ENCODE measurements at regions not wholly inside any gene's neighbourhood (a gene's known extent, or its start where the extent isn't known, plus 50 kb on each side); places are given as distances from the start of the nearest gene placed in this dataset.

- H3K36me3 Mint-ChIP-seq (ENCODE audit: low read depth, unreplicated experiment) = no peaks in the 10 kb centered on the region
- DNase-seq (ENCODE audit: low read depth) (no peak), FAIRE-seq (no peak)
- peaks cover 19% of the 10 kb centered on the region for H3K4me1 Mint-ChIP-seq (ENCODE audit: low read depth, unreplicated experiment)
- H3K9me3 Mint-ChIP-seq (ENCODE audit: unreplicated experiment) = no peaks in the 10 kb centered on the region
- H3K27ac Mint-ChIP-seq (ENCODE audit: unreplicated experiment) = no peak overlapping the region
- no peaks in the 10 kb centered on the region for H3K36me3 ChIP-seq (ENCODE audit: insufficient read depth, low read length)
- no peak overlapping the region for H2AFZ ChIP-seq (ENCODE audit: low read depth, low read length)
- no peaks in the 10 kb centered on the region for H4K20me1 ChIP-seq (ENCODE audit: insufficient read depth, low read length)
- H3K27ac ChIP-seq (ENCODE audit: low read depth, low read length) = no peak overlapping the region
- H3K4me3 ChIP-seq (ENCODE audit: insufficient read depth, low read depth, low read length) = no peak overlapping the region
- H3K4me2 ChIP-seq (ENCODE audit: low read length) = no peak overlapping the region
- no peaks in the 10 kb centered on the region for H3K27me3 ChIP-seq (ENCODE audit: insufficient read depth, low read length)
- H3K79me2 ChIP-seq (ENCODE audit: insufficient read depth, low read length) = no peaks in the 10 kb centered on the region
- H3K9me3 ChIP-seq (ENCODE audit: insufficient read depth, low read depth, low read length) = no peaks in the 10 kb centered on the region
- no peak for TF ChIP-seq EZH2 (IDR thresholded peaks at IDR 0.05; ENCODE audit: insufficient read depth, low read length)
- TF ChIP-seq, protein P1, sequence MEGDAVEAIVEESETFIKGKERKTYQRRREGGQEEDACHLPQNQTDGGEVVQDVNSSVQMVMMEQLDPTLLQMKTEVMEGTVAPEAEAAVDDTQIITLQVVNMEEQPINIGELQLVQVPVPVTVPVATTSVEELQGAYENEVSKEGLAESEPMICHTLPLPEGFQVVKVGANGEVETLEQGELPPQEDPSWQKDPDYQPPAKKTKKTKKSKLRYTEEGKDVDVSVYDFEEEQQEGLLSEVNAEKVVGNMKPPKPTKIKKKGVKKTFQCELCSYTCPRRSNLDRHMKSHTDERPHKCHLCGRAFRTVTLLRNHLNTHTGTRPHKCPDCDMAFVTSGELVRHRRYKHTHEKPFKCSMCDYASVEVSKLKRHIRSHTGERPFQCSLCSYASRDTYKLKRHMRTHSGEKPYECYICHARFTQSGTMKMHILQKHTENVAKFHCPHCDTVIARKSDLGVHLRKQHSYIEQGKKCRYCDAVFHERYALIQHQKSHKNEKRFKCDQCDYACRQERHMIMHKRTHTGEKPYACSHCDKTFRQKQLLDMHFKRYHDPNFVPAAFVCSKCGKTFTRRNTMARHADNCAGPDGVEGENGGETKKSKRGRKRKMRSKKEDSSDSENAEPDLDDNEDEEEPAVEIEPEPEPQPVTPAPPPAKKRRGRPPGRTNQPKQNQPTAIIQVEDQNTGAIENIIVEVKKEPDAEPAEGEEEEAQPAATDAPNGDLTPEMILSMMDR (IDR thresholded peaks at IDR 0.05; ENCODE audit: insufficient read depth, low read depth, low read length) = no peak
- no peak overlapping the region for H3K4me3 Mint-ChIP-seq (ENCODE audit: unreplicated experiment)
- peaks cover 5% of the 10 kb centered on the region for H3K4me1 ChIP-seq (ENCODE audit: insufficient read depth, low read length)
- H3K27me3 Mint-ChIP-seq (ENCODE audit: low read depth, unreplicated experiment) = no peaks in the 10 kb centered on the region
- H3K9ac ChIP-seq (ENCODE audit: low read length) = no peak overlapping the region
Measured at GRCh38 chr3:118550556-118550955, 484.1 kb downstream of the IGSF11 start.

DNA sequence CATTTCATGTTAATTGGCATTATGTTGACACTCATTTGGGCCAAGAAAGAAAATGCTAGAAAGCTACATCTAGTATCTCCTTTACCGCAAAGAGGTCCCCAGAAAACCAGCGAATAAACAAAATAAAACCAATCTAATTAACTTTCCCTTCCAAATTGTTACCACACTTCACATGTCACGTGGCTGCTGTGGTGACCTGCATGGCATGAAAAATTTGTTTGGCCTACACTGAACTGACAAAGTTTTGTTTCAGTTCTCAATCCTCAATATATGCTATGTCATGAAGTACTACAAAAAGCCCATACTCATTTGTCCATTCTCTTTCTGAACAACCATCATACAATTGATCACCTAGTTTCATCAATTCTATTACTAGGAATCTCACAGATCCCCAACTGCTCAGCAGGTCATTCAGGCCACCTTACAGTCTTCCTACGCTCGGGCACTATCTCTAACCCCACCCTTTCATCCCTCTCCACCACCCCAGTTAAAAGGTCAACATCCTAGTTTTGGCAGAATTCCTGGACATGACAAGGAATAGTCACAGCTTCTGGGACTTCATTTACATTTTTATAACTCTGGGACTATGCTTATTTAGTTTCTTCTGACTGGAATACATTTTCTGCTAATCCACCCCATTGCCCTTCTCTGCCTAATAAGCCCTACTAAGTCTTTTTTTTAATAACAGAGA lies 480.4 kb downstream of the IGSF11 start:
- Histone ChIP-seq H4K20me1 (ENCODE audit: insufficient read depth, low read length) (no peaks in the 10 kb centered on the region), H3K4me3 (ENCODE audit: insufficient read depth, low read depth, low read length) (no peak overlapping the region), H3K4me1 (ENCODE audit: insufficient read depth, low read length) (no peaks in the 10 kb centered on the region), H3K9me3 (ENCODE audit: insufficient read depth, low read depth, low read length) (no peaks in the 10 kb centered on the region), H3K27me3 (ENCODE audit: insufficient read depth, low read length) (no peaks in the 10 kb centered on the region), H3K9ac (ENCODE audit: low read length) (no peak overlapping the region), H3K79me2 (ENCODE audit: insufficient read depth, low read length) (no peaks in the 10 kb centered on the region), H2AFZ (ENCODE audit: low read depth, low read length) (no peak overlapping the region), H3K27ac (ENCODE audit: low read depth, low read length) (no peak overlapping the region), H3K4me2 (ENCODE audit: low read length) (no peak overlapping the region), H3K36me3 (ENCODE audit: insufficient read depth, low read length) (no peaks in the 10 kb centered on the region)
- TF ChIP-seq, protein P1 (IDR thresholded peaks at IDR 0.05; ENCODE audit: insufficient read depth, low read depth, low read length) = no peak
- no peak for TF ChIP-seq EZH2 (IDR thresholded peaks at IDR 0.05; ENCODE audit: insufficient read depth, low read length)
- DNase-seq (ENCODE audit: low read depth) (no peak), FAIRE-seq (no peak)
- H3K36me3 Mint-ChIP-seq (ENCODE audit: low read depth, unreplicated experiment) = no peaks in the 10 kb centered on the region
- no peak overlapping the region for H3K4me3 Mint-ChIP-seq (ENCODE audit: unreplicated experiment)
- H3K27me3 Mint-ChIP-seq (ENCODE audit: low read depth, unreplicated experiment) = no peaks in the 10 kb centered on the region
- no peak overlapping the region for H3K27ac Mint-ChIP-seq (ENCODE audit: unreplicated experiment)
- H3K9me3 Mint-ChIP-seq (ENCODE audit: unreplicated experiment) = no peaks in the 10 kb centered on the region
- H3K4me1 Mint-ChIP-seq (ENCODE audit: low read depth, unreplicated experiment) = peaks cover 13% of the 10 kb centered on the region

GRCh38 chr3:118556983-118557382 lies 477.7 kb downstream of the IGSF11 start:
- no peaks in the 10 kb centered on the region for H3K36me3 Mint-ChIP-seq (ENCODE audit: low read depth, unreplicated experiment)
- no peak overlapping the region for H3K4me3 Mint-ChIP-seq (ENCODE audit: unreplicated experiment)
- no peak for FAIRE-seq
- TF ChIP-seq, protein P1 (IDR thresholded peaks at IDR 0.05; ENCODE audit: insufficient read depth, low read depth, low read length) = no peak
- no peak for TF ChIP-seq EZH2 (IDR thresholded peaks at IDR 0.05; ENCODE audit: insufficient read depth, low read length)
- no peak for DNase-seq (ENCODE audit: low read depth)
- Histone ChIP-seq H2AFZ (ENCODE audit: low read depth, low read length) (no peak overlapping the region), H3K9ac (ENCODE audit: low read length) (no peak overlapping the region), H3K27me3 (ENCODE audit: insufficient read depth, low read length) (no peaks in the 10 kb centered on the region), H4K20me1 (ENCODE audit: insufficient read depth, low read length) (no peaks in the 10 kb centered on the region), H3K9me3 (ENCODE audit: insufficient read depth, low read depth, low read length) (no peaks in the 10 kb centered on the region), H3K79me2 (ENCODE audit: insufficient read depth, low read length) (no peaks in the 10 kb centered on the region), H3K4me2 (ENCODE audit: low read length) (no peak overlapping the region), H3K4me3 (ENCODE audit: insufficient read depth, low read depth, low read length) (no peak overlapping the region), H3K4me1 (ENCODE audit: insufficient read depth, low read length) (no peaks in the 10 kb centered on the region), H3K27ac (ENCODE audit: low read depth, low read length) (no peak overlapping the region), H3K36me3 (ENCODE audit: insufficient read depth, low read length) (no peaks in the 10 kb centered on the region)
- no peaks in the 10 kb centered on the region for H3K9me3 Mint-ChIP-seq (ENCODE audit: unreplicated experiment)
- H3K4me1 Mint-ChIP-seq (ENCODE audit: low read depth, unreplicated experiment) = peaks cover 7% of the 10 kb centered on the region
- no peaks in the 10 kb centered on the region for H3K27me3 Mint-ChIP-seq (ENCODE audit: low read depth, unreplicated experiment)
- H3K27ac Mint-ChIP-seq (ENCODE audit: unreplicated experiment) = no peak overlapping the region

Data from astrocyte (in vitro differentiated cells and primary cell).